Astrocyte (in vitro differentiated cells and primary cell): ENCODE measurements at regions not wholly inside any gene's neighbourhood (a gene's known extent, or its start where the extent isn't known, plus 50 kb on each side); places are given as distances from the start of the nearest gene placed in this dataset.

Experiments
- DNase-seq: peaks from one replicate; pipeline ENCODE4 v3.0.0-alpha.2; 2010; ENCODE audit warnings: low read depth
- FAIRE-seq: peaks from 2 replicates; lab custom pipeline; 2011; peaks lifted over from hg19 to GRCh38; lab: Jason Lieb, UNC
- H2AFZ ChIP-seq: 2 replicates; pipeline ENCODE4 v1.6.0; 2012; ENCODE audit warnings: low read depth, low read length, inconsistent platforms
- H3K27ac ChIP-seq: 2 replicates; pipeline ENCODE4 v1.5.1; 2011; ENCODE audit warnings: low read depth, low read length, inconsistent platforms
- H3K27me3 ChIP-seq: 2 replicates; pipeline ENCODE4 v1.6.0; 2011; ENCODE audit warnings: low read length, inconsistent platforms; ENCODE audit not compliant: insufficient read depth
- H3K36me3 ChIP-seq: 2 replicates; pipeline ENCODE4 v1.5.1; 2011; ENCODE audit warnings: low read length, inconsistent platforms; ENCODE audit not compliant: insufficient read depth
- H3K4me1 ChIP-seq: 2 replicates; pipeline ENCODE4 v1.5.1; 2011; ENCODE audit warnings: low read length, inconsistent platforms; ENCODE audit not compliant: insufficient read depth
- H3K4me2 ChIP-seq: 2 replicates; pipeline ENCODE4 v1.6.0; 2012; ENCODE audit warnings: low read length, inconsistent platforms
- H3K4me3 ChIP-seq: 2 replicates; pipeline ENCODE4 v1.5.1; 2011; ENCODE audit warnings: low read depth, mild to moderate bottlenecking, low read length, inconsistent platforms; ENCODE audit not compliant: insufficient read depth
- H3K79me2 ChIP-seq: 2 replicates; pipeline ENCODE4 v1.6.0; 2012; ENCODE audit warnings: mild to moderate bottlenecking, low read length, inconsistent platforms; ENCODE audit not compliant: insufficient read depth
- H3K9ac ChIP-seq: 2 replicates; pipeline ENCODE4 v1.6.0; 2012; ENCODE audit warnings: mild to moderate bottlenecking, low read length, inconsistent platforms
- H3K9me3 ChIP-seq: 2 replicates; pipeline ENCODE4 v1.5.1; 2012; ENCODE audit warnings: low read depth, mild to moderate bottlenecking, low read length, inconsistent platforms; ENCODE audit not compliant: insufficient read depth
- H4K20me1 ChIP-seq: 2 replicates; pipeline ENCODE4 v1.6.0; 2012; ENCODE audit warnings: low read length, inconsistent platforms; ENCODE audit not compliant: insufficient read depth
- H3K27ac Mint-ChIP-seq: one replicate; pipeline ENCODE4 v1.8.0; 2021; ENCODE audit warnings: mild to moderate bottlenecking, mixed read lengths; ENCODE audit not compliant: unreplicated experiment
- H3K27me3 Mint-ChIP-seq: one replicate; pipeline ENCODE4 v1.8.0; 2021; ENCODE audit warnings: low read depth, mixed read lengths; ENCODE audit not compliant: unreplicated experiment
- H3K36me3 Mint-ChIP-seq: one replicate; pipeline ENCODE4 v1.8.0; 2021; ENCODE audit warnings: low read depth, mixed read lengths; ENCODE audit not compliant: unreplicated experiment
- H3K4me1 Mint-ChIP-seq: one replicate; pipeline ENCODE4 v1.8.0; 2021; ENCODE audit warnings: low read depth, mixed read lengths; ENCODE audit not compliant: unreplicated experiment
- H3K4me3 Mint-ChIP-seq: one replicate; pipeline ENCODE4 v1.8.0; 2021; ENCODE audit warnings: mild to moderate bottlenecking, moderate library complexity, mixed read lengths; ENCODE audit not compliant: unreplicated experiment
- H3K9me3 Mint-ChIP-seq: one replicate; pipeline ENCODE4 v1.8.0; 2021; ENCODE audit warnings: mild to moderate bottlenecking, mixed read lengths; ENCODE audit not compliant: unreplicated experiment
- CTCF ChIP-seq: IDR thresholded peaks from 2 replicates; pipeline ENCODE4 v1.5.1; 2011; ENCODE audit warnings: low read depth, mild to moderate bottlenecking, inconsistent platforms, low read length, moderate library complexity; ENCODE audit not compliant: insufficient read depth
- EZH2 ChIP-seq: IDR thresholded peaks from 2 replicates; pipeline ENCODE4 v1.6.1; 2012; ENCODE audit warnings: mild to moderate bottlenecking, low read length, inconsistent platforms; ENCODE audit not compliant: insufficient read depth

- no peaks in the 10 kb centered on the region for H3K4me1 ChIP-seq
- TF ChIP-seq EZH2 (no peak), CTCF (no peak)
- Mint-ChIP-seq H3K9me3 (peaks cover 4% of the 10 kb centered on the region), H3K4me3 (no peak overlapping the region), H3K36me3 (no peaks in the 10 kb centered on the region), H3K4me1 (peaks cover 10% of the 10 kb centered on the region), H3K27ac (no peak overlapping the region), H3K27me3 (peaks cover 7% of the 10 kb centered on the region)
- H3K4me3 ChIP-seq, result no peak overlapping the region
- DNase-seq, result no peak
- H3K4me2 ChIP-seq, result no peak overlapping the region
- H3K9ac ChIP-seq, result no peak overlapping the region
- no peaks in the 10 kb centered on the region for H4K20me1 ChIP-seq
- no peaks in the 10 kb centered on the region for H3K79me2 ChIP-seq
- H3K27ac ChIP-seq, result no peak overlapping the region
- no peak overlapping the region for H2AFZ ChIP-seq
- no peaks in the 10 kb centered on the region for H3K27me3 ChIP-seq
- no peaks in the 10 kb centered on the region for H3K36me3 ChIP-seq
- no peak for FAIRE-seq
- H3K9me3 ChIP-seq, result no peaks in the 10 kb centered on the region
Measured at GRCh38 chr6:6494677-6495076, 93.8 kb upstream of the LY86 start.

- H3K4me3 Mint-ChIP-seq, result no peak overlapping the region
- H3K27ac Mint-ChIP-seq, result no peak overlapping the region
- DNase-seq, result no peak
- FAIRE-seq, result no peak
- no peaks in the 10 kb centered on the region for H3K27me3 ChIP-seq
- no peaks in the 10 kb centered on the region for H3K79me2 ChIP-seq
- TF ChIP-seq CTCF, result no peak
- no peak for TF ChIP-seq EZH2
- no peak overlapping the region for H2AFZ ChIP-seq
- H3K4me1 ChIP-seq, result no peaks in the 10 kb centered on the region
- H3K9me3 ChIP-seq, result no peaks in the 10 kb centered on the region
- peaks cover 10% of the 10 kb centered on the region for H3K4me1 Mint-ChIP-seq
- H3K27ac ChIP-seq, result no peak overlapping the region
- peaks cover 8% of the 10 kb centered on the region for H3K27me3 Mint-ChIP-seq
- H3K9me3 Mint-ChIP-seq, result peaks cover 4% of the 10 kb centered on the region
- no peaks in the 10 kb centered on the region for H3K36me3 Mint-ChIP-seq
- no peaks in the 10 kb centered on the region for H4K20me1 ChIP-seq
- H3K36me3 ChIP-seq, result no peaks in the 10 kb centered on the region
- no peak overlapping the region for H3K4me3 ChIP-seq
- H3K9ac ChIP-seq, result no peak overlapping the region
- no peak overlapping the region for H3K4me2 ChIP-seq
Measured at GRCh38 chr6:6495851-6496250, 92.7 kb upstream of the LY86 start.

- no peak overlapping the region for H3K4me3 Mint-ChIP-seq
- Histone ChIP-seq H3K79me2 (no peaks in the 10 kb centered on the region), H3K36me3 (no peaks in the 10 kb centered on the region), H3K4me1 (no peaks in the 10 kb centered on the region), H2AFZ (no peak overlapping the region), H3K4me3 (no peak overlapping the region), H3K27ac (no peak overlapping the region), H3K9ac (no peak overlapping the region), H3K27me3 (no peaks in the 10 kb centered on the region), H3K9me3 (no peaks in the 10 kb centered on the region), H4K20me1 (no peaks in the 10 kb centered on the region), H3K4me2 (no peak overlapping the region)
- H3K9me3 Mint-ChIP-seq, result peaks cover 2% of the 10 kb centered on the region
- H3K4me1 Mint-ChIP-seq, result peaks cover 10% of the 10 kb centered on the region
- H3K27ac Mint-ChIP-seq, result no peak overlapping the region
- no peaks in the 10 kb centered on the region for H3K36me3 Mint-ChIP-seq
- H3K27me3 Mint-ChIP-seq, result peaks cover 10% of the 10 kb centered on the region
- TF ChIP-seq EZH2 (no peak), CTCF (no peak)
- FAIRE-seq, result no peak
- no peak for DNase-seq
Measured at GRCh38 chr6:6497541-6497940, 91.0 kb upstream of the LY86 start.
